HG03442 (cell line): ENCODE measurements at regions not wholly inside any gene's neighbourhood (a gene's known extent, or its start where the extent isn't known, plus 50 kb on each side); places are given as distances from the start of the nearest gene placed in this dataset.
"Not testable (repeated sequence)": the region's sequence is repeated elsewhere in the genome, so short reads cannot be mapped to it uniquely, and the experiment has no call there.

ENCODE experiments used
- ATAC-seq: cut with Tn5 transposase; IDR thresholded peaks from one replicate; pipeline ENCODE4 v1.9.1; 2021; ENCODE audit warnings: mild to moderate bottlenecking, moderate library complexity; ENCODE audit not compliant: unreplicated experiment

GRCh38 chrX:35392232-35392631 is 405.9 kb upstream of the MAGEB16 start:
- no peak for ATAC-seq

- ATAC-seq: no peak
Observed at GRCh38 chrX:35406386-35406785, 391.8 kb upstream of the MAGEB16 start.

DNA sequence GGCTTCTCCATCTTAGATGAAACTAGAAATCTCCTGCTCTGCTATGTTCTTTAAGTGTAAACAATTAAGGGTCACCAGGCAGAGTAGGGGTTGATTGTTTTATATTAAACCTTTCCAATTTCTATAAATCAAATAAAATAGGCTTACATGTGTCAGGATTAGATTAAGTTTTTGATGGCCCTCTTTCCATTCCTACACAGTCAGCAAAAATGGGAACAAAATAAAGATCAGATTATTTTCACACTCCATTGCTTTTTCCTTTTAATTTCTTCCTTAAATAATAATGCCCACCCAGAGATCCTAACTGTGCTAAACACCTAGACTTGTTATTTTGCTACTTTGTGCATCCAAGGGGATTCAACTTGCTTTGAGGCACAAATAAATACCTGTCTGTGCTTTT is 381.4 kb upstream of the MAGEB16 start:
- no peak for ATAC-seq

GRCh38 chrX:35432056-35432455 is 366.1 kb upstream of the MAGEB16 start:
- ATAC-seq: no peak

- ATAC-seq: no peak
Observed at GRCh38 chrX:35439034-35439660, 359.0 kb upstream of the MAGEB16 start.

- no peak for ATAC-seq
Observed at GRCh38 chrX:35439692-35440091, 358.4 kb upstream of the MAGEB16 start.

DNA sequence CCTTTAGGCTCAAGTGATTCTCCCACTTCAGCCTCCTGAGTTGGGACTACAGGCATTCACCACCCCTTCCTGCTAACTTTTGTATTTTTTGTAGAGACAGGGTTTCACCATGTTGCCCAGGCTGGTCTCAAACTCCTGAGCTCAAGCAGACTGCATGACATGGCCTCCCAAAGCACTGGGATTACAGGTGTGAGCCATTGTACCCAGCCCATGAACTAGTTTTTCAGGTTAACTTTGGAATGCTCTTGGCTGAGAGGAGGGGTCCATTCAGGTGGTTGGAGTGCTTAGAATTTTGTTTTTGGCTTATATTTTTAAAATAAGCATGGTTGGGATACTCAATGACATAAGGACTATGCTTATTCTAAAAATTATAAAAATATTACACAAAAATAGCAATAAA is 355.7 kb upstream of the MAGEB16 start:
- no peak for ATAC-seq

GRCh38 chrX:35443091-35443582 is 355.0 kb upstream of the MAGEB16 start:
- not testable (repeated sequence) for ATAC-seq

DNA sequence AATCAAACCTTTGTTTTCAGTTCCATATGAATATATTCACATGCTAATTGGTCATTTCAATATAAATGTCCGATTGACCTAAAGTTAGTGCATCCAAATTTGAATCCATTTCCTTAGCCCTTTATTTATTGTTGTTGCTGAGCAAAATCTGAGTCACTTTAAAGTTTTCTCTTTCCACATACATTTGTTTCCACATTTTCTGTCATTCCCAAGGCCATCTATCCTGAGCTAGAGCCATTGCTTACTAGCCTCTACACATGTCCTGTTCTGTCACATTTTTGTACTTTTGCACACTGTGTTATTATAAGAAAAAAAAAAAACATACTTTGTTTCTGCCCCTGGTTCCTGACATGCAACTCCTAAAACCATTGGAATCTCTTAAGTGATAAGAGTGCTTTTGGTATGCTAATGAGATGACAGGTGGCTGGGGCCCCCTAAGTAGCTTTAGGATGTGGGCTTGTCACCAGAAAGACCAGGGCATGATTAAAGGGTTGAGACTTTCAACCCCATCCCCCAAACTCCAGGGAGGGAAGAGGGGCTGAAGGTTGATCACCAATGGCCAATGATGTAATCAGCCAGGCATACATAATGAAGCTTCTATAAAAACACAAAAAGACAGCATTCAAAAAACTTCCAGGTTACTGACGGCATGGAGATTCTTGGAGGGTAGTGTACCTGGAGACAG is 353.3 kb upstream of the MAGEB16 start:
- no peak for ATAC-seq

- ATAC-seq: no peak
Observed at GRCh38 chrX:35445912-35446311, 352.2 kb upstream of the MAGEB16 start.

DNA sequence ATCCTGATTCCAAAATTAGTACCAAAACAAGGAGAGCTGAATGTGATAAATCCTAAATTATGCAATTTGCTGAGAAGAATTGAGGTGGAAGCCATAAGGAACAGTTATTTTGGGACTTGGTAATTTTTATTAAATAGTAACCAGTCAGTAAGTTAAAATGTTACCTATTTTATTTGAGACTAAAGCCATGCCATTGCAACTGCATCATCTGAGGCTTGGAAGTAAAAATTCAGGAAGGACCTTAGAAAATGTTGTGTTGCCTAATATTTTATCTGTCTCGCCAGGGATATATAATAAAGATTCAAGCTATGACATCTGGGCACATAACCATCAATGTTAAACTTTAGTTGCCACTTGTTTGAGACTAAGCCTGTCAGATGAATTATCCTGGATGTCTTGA is 341.3 kb upstream of the MAGEB16 start:
- no peak for ATAC-seq

DNA sequence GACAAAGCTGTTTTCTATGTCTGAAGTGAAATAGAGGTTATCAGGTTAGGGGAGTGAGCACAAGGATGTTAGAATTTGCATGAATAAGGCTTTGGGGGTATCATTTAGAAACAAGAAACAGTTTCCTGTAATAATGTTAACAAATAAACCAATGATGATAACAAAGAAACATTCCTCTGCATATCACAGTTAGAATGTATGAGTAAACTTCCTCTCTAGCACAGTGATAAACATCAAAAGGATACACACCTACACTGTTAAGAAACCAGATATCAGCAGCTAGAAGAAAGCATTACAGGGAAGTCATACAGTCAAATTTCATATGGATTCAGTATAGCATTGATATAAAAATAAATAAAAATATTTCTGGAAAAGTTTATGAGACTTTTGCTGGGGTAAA is 340.0 kb upstream of the MAGEB16 start:
- ATAC-seq: no peak

DNA sequence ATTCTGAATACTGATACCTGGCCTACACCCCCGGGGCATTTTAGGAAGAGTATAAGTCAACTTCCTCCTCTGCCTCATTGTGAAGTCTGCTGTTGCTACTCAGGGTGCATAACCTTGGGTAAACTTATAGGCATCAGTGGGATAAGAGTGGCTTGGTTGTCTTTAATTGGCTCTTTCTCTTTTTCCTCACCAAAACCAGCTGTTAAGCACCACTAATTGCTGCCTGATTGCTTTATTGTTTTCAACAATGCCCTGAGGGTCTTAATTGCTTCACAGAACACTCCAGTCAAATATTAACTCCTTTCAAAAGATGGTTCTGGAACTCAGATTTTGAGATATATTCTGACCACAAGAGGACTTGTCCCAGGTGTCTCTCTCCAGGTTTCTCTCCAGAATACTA is 337.0 kb upstream of the MAGEB16 start:
- ATAC-seq: no peak

GRCh38 chrX:35496671-35497070 is 301.5 kb upstream of the MAGEB16 start:
- not testable (repeated sequence) for ATAC-seq

- not testable (repeated sequence) for ATAC-seq
Observed at GRCh38 chrX:35497453-35497852, 300.7 kb upstream of the MAGEB16 start.

GRCh38 chrX:35499071-35499862 is 298.9 kb upstream of the MAGEB16 start:
- no peak for ATAC-seq

DNA sequence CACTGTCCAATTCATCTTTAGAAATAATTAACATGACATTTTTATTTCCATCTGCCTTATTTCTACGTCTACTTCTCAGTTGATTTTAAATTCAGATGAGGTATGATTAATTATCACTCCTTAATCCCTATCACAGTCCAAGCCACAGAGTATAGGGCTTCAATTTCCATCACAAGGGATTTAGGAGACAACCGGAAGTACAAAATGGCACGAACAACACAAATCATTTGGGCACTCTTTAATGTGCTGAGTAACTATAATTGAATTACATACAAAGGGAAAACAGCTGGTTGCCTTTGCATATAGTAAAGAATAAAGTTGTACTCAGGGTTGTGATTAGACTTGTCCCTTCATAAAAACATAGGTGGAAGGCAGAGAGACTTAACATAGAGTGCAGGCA is 290.4 kb upstream of the MAGEB16 start:
- ATAC-seq: no peak

DNA sequence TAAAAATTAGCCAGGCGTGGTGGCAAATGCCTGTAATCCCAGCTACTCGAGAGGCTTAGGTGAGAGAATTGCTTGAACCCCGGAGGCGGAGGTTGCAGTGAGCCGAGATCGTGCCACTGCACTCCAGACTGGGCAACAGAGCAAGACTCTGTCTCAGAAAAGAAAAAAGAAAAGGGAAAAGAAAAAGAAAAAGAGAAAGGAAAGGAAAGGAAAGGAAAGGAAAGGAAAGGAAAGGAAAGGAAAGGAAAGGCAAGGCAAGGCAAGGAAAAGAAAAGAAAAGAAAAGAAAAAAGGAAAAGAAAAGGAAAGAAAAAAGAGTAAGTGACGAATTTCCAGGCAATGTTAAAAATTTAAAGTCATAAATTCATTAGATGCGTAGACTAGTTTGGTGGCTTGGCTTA is 250.1 kb upstream of the MAGEB16 start:
- not testable (repeated sequence) for ATAC-seq

DNA sequence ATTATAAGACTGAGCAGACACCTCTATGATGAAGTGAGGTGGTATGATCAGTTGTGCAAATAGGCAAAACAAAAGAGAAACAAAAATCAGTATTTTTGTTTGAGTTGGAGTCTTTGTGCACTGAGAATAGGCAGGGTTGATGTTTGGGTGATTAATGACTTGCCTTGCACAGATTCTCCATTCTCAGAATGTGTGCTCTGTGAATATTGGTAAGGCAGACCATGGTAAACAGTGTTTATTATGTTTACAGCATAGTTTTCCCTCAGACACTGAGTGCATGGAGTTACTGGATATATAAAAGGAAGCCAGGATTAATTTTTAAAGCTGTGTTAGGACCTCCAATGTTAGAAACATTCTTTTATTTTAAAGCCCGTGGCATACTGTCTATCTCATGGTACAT is 240.2 kb upstream of the MAGEB16 start:
- no peak for ATAC-seq

- ATAC-seq: no peak
Observed at GRCh38 chrX:35561985-35562384, 236.2 kb upstream of the MAGEB16 start.

- no peak for ATAC-seq
Observed at GRCh38 chrX:35562395-35562794, 235.7 kb upstream of the MAGEB16 start.

DNA sequence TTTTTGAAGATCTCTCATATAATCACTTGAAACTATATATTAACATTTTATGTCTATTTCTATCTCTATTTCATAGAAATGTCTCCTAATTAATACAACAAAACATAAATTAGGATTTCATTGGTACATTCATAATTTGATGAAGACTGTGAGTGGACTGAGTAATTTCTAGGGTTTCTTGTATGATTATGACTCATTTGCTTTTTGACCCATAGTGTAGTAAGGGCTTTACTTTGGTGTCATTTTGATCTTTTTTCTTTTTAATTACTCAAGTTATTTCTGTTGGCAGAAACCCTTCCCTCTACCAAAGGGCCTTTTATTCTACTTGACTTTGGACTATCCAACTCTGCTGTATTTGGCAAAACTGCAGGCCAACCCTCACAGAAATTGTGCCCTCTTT is 207.9 kb upstream of the MAGEB16 start:
- no peak for ATAC-seq
